Posterior vena cava (tissue), 2 donors: ENCODE measurements at regions not wholly inside any gene's neighbourhood (a gene's known extent, or its start where the extent isn't known, plus 50 kb on each side); places are given as distances from the start of the nearest gene placed in this dataset.

Source experiments
- DNase-seq: peaks from one replicate; pipeline ENCODE4 v3.0.0-alpha.2; 2020; ENCODE audit warnings: low spot score
- intact Hi-C, 2 donors: fragments of 100-400 bp; cut with DNase I; formaldehyde crosslinking; loops; one replicate each; pipeline versions ENCODE4 v1.14.1 to v1.14.2; 2022 to 2023
- donor health status: DM: yes; HTN: yes; CAD: no.
- donor health status: DM: yes; HTN: yes; CAD: no.

GRCh38 chr14:22334627-22335026, 254.4 kb downstream of the DAD1 start:
- no peak for DNase-seq
- intact Hi-C loops = no loop called here

DNA sequence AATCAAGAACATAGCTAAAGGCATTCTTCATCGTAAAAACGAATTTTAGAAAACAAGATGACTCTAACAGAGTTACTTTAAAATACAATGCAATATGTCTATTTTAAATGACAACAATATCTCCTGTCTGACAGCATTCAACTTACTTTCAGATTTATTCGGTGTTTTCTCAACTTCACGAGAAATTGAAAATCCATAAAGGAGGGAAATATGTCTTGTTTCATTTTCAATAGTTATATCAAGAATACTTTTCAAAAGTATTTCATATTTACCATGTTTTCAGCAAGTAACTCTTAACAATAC, 254.8 kb downstream of the DAD1 start:
- intact Hi-C loops = no loop called here
- no peak for DNase-seq

DNA sequence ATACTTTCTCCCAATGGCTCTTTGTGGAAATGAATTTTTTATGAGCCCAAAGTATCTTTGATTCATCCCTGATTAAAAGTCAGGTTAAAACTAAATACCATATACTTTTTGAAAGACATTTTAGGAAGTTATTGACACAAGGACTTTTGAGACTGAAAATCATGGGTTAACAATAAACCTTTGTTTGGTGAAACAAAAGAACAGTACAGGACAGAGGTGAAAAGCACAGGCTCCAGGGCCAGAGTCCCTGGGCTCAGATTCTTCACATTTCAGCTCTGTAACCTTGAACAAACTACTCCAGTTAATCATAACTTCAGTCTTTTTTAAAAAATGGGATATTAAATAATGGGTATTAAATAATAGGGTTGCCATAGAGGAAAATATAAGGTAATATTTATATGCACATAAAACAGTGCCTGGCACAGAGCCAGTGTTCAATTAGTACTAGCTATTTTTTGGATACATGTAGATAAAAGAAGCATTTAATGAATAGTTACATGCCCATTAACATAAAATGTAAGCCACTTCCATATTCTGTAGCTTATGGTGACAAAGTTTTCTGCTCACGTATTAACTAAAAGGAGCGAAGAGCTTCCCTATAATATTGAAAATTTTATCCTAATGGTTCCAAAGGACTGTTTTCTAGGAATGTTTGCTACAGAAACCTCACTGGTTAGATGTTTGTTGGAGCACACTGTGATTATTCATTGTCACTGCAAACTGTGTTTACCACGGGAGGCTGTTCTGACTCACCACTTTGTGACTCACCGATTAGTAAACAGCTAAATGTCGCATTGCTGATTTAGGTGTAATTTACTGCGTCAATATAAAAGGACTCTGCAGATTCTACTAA, 255.4 kb downstream of the DAD1 start:
- intact Hi-C loops = no loop called here
- DNase-seq = no peak

GRCh38 chr14:22332686-22333421, 256.2 kb downstream of the DAD1 start:
- no peak for DNase-seq
- intact Hi-C loops = no loop called here

- intact Hi-C loops = no loop called here
- no peak for DNase-seq
Observed at GRCh38 chr14:22329371-22329770, 259.7 kb downstream of the DAD1 start.

DNA sequence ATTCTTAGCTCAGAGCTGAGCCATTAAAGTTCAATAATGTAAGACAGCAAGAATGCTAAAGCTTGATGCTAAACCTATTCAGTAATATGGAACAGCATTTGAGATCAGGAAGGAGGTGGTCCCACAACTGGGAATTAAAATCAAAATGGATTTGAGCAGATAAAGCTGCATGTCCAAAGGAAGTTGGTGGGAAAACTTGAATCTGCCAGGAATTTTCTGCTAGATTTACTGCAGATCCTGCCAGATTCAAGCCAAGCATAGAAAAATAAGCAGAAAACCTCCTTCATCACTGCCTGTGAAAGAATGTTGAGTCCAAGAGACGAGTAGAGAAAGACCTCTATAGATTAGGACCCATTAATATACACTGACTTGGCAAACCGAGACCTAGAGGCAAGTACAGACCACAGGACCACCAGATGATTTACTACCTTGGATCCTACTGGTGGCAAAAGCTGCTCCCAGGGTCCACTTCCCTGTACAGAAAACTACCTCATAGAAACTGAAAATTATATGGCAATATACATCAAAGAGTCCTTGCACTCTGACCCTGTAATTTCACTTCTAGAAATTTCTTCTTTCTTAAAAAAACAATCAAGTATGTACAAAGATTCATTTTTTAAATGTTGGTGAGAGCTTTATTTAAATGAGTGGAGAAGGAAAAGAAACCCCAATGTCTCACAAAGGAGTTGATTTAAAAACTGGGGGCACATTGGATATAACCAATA, 263.2 kb downstream of the DAD1 start:
- no peak for DNase-seq
- intact Hi-C loops = no loop called here

DNA sequence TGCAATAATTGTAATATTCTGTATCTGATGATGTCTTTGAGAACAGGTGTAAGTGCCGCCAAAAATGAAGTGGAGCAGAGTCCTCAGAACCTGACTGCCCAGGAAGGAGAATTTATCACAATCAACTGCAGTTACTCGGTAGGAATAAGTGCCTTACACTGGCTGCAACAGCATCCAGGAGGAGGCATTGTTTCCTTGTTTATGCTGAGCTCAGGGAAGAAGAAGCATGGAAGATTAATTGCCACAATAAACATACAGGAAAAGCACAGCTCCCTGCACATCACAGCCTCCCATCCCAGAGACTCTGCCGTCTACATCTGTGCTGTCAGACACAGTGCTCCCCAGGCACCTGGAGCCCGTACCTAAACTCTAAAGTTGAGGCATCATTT, 268.7 kb downstream of the DAD1 start:
- DNase-seq = no peak
- intact Hi-C loops = no loop called here

DNA sequence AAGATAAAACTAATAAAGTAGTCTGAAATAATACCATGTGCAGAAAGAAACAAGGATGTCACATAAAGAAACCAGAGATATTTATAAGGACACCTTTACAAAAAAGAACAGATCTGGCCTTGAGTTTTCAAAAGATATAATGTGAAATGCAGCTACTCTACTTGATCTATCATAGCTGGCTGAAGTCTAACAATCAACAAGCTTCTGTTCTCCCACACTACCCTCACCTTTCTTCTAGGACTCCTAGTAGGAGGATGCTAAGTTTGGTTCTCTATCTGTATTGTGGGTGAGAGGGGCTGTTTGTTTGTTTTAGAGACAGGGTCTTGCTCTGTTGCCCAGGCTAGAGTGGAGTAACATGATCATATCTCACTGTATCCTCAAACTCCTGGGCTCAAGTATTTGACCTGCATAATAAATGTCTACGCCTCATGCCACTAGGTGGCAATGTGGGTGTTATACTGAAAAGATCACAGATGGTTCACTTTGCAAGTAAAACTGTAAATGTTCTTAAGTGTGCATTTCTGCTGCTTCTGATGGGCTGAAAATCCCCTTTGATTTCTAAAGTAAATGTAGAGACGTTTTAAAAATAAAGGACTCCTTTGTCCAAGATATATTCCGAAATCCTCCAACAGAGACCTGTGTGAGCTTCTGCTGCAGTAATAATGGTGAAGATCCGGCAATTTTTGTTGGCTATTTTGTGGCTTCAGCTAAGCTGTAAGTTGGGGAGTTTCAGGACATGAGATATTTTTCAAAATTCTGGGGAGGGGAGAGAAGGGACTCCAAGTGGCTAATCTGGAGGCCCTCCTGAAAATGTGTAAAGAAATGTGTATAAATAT, 269.3 kb downstream of the DAD1 start:
- no peak for DNase-seq

GRCh38 chr14:22318951-22319350, 270.1 kb downstream of the DAD1 start:
- intact Hi-C loops = loop anchor here in 1 of 2 donors (10.0 kb wide), 1 partner anchor 56 kb away; no protein-coding TSS in a partner anchor
- DNase-seq = no peak

More for the DNA sequence above, 269.3 kb downstream of the DAD1 start:
- intact Hi-C loops = loop anchor here in 1 of 2 donors (10.0 kb wide), 1 partner anchor 55 kb away; no protein-coding TSS in a partner anchor

- intact Hi-C loops = loop anchor here in 1 of 2 donors (10.0 kb wide), 1 partner anchor 58 kb away; no protein-coding TSS in a partner anchor
- no peak for DNase-seq
Observed at GRCh38 chr14:22316473-22316872, 272.6 kb downstream of the DAD1 start.

DNA sequence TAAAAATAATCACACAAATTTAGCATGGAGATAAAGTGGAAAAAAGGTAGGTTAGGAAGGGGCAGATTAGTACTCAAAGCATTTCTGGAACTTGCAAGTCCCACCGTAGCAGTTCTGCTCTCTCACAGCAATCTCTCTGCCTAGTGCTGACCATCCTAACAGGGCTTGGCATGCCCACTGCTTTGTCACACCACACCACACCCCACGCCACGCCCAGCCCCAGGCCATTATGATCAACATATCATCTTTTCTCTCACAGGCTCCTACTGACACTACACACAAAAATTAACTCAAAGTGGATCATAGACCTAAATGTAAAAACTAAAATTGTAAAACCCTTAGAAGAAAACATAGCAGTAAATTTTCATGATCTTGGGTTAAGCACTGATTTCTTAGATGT, 273.7 kb downstream of the DAD1 start:
- no peak for DNase-seq
- intact Hi-C loops = loop anchor here in 1 of 2 donors (10.0 kb wide), 1 partner anchor 59 kb away; no protein-coding TSS in a partner anchor

DNA sequence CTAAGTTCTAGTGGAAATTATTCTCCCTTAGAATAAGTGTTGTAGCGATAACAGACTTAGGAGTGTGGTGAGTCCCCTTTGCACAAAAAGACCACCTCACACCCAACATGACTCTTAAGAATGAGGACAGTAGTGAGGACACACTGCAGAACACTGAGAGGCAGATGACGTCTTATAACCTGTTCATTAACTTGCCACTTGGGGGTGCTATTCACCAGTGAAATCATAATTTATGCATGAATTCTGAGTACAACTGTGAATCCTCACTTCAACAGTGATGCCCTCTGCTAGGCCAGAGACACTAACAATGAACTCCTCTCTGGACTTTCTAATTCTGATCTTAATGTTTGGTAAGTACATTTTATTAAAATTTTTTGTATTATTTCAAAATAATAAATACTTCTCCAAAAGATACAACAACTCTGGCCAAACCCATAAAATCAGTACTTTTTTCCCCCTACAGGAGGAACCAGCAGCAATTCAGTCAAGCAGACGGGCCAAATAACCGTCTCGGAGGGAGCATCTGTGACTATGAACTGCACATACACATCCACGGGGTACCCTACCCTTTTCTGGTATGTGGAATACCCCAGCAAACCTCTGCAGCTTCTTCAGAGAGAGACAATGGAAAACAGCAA, 274.7 kb downstream of the DAD1 start:
- intact Hi-C loops = loop anchor here in 1 of 2 donors (10.0 kb wide), 1 partner anchor 60 kb away; no protein-coding TSS in a partner anchor

DNA sequence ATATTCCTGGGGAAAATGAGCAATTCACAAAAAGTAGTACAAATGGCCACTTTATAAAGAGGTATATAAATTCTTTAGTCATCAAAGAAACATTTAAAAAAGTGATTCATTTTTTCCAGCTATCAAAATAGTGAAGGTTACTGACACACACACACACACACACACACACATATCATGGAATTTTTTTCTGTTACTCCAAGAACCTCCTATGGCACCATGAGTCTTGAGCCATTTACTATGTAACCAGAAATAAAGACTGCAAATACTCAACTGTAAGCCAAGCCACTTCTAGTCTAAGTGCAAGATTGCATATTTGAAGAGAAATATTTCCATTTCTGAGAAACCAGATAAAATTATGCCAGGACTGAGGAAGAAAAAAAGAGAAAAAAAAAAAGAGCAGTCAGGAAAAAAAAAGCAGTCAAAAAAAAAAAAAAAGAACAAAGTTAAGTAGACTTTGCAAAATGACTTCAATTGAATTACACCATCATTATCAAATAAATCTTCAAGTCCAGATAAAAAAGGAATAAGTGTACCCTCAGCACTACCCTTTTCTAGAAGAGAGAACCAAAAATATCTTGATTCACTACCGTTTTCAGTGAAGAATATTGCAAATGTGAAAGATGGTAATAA, 275.7 kb downstream of the DAD1 start:
- intact Hi-C loops = loop anchor here in 1 of 2 donors (10.0 kb wide), 1 partner anchor 62 kb away; no protein-coding TSS in a partner anchor
- DNase-seq = no peak

More for the DNA sequence above, 274.7 kb downstream of the DAD1 start:
- DNase-seq = no peak

DNA sequence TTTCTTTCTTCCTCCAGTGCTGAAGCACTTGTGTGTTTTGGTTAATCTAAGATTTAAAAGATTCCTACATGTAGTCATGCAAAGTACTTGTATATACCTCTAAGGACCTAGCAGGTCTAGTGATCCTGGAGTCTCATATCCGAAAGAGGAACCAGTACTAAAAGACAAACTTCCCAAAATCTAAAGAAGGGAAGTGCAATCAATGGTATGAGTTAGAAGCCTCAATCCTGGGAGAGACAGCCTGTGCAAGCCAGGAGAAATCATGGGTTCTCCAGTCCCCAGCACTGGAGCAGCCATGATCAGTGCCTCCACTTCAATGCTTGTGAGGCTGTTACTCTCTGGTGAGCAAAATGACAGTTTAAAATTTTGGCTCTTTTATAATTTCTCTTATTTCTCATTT, 277.4 kb downstream of the DAD1 start:
- intact Hi-C loops = loop anchor here in 1 of 2 donors (10.0 kb wide), 1 partner anchor 63 kb away; no protein-coding TSS in a partner anchor

DNA sequence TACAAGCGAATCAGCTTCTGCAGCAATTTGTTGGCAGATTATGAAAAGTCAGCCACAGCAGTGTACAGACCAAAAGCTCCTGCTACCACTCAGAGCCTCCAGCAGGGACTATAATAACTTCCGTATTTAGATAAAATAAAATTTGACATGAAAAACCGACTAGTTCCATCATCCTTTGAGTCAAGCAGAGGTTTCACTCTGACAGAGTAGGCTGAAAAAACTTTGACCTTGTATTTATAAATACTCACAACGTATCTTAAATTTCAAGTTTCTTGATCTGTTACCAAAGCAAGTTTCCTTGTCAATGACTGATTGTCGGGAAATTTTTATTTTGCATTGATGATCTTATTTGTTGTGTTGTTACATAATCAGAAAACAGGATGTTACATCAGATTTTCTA, 283.4 kb downstream of the DAD1 start:
- DNase-seq = no peak
- intact Hi-C loops = no loop called here

More for the DNA sequence above, 277.4 kb downstream of the DAD1 start:
- DNase-seq = no peak

DNA sequence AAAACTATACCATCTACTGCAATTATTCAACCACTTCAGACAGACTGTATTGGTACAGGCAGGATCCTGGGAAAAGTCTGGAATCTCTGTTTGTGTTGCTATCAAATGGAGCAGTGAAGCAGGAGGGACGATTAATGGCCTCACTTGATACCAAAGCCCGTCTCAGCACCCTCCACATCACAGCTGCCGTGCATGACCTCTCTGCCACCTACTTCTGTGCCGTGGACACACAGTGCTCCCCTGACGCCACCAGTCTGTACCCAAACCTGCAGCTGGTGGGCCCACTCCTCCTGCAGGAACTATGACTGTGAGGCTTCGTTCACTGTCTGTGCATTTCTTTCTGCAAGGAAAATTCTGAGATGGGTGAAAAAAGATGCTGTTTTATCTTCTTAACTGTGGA, 284.7 kb downstream of the DAD1 start:
- intact Hi-C loops = no loop called here
- DNase-seq = no peak

GRCh38 chr14:22303589-22304195, 285.3 kb downstream of the DAD1 start:
- intact Hi-C loops = no loop called here
- DNase-seq = no peak
